NCI-H460 (cell line): ENCODE measurements at regions not wholly inside any gene's neighbourhood (a gene's known extent, or its start where the extent isn't known, plus 50 kb on each side); places are given as distances from the start of the nearest gene placed in this dataset.

Experiments
- DNase-seq: peaks from one replicate; pipeline ENCODE4 v3.0.0-alpha.2; 2016; ENCODE audit warnings: low read depth; ENCODE audit errors: extremely low read depth

- DNase-seq: no peak
These were observed 590.3 kb upstream of the C9orf72 start for GRCh38 chr9:28163619-28164018.

- DNase-seq: no peak
These were observed 592.9 kb upstream of the C9orf72 start for GRCh38 chr9:28166179-28166578.

- no peak for DNase-seq
These were observed 603.9 kb upstream of the C9orf72 start for GRCh38 chr9:28177142-28177541.

GRCh38 chr9:28177925-28178324 is 604.6 kb upstream of the C9orf72 start:
- DNase-seq: no peak

GRCh38 chr9:28179893-28180292 is 606.6 kb upstream of the C9orf72 start:
- no peak for DNase-seq

- DNase-seq: no peak
These were observed 617.7 kb upstream of the C9orf72 start for GRCh38 chr9:28190981-28191380.

GRCh38 chr9:28197653-28198052 is 624.4 kb upstream of the C9orf72 start:
- no peak for DNase-seq

GRCh38 chr9:28203036-28203435 is 629.8 kb upstream of the C9orf72 start:
- no peak for DNase-seq

- no peak for DNase-seq
These were observed 633.0 kb upstream of the C9orf72 start for GRCh38 chr9:28206280-28206679.

- DNase-seq: no peak
These were observed 634.4 kb upstream of the C9orf72 start for GRCh38 chr9:28207657-28208056.

- DNase-seq: no peak
These were observed 635.8 kb upstream of the C9orf72 start for GRCh38 chr9:28209130-28209529.

- peak; percentile 34 for DNase-seq
These were observed 639.7 kb upstream of the C9orf72 start for GRCh38 chr9:28212979-28213378.

- no peak for DNase-seq
These were observed 642.4 kb upstream of the C9orf72 start for GRCh38 chr9:28215536-28216299.

GRCh38 chr9:28232686-28233085 is 659.4 kb upstream of the C9orf72 start:
- DNase-seq: no peak

GRCh38 chr9:28234133-28234893 is 661.0 kb upstream of the C9orf72 start:
- DNase-seq: no peak

GRCh38 chr9:28234894-28235277 is 661.6 kb upstream of the C9orf72 start:
- DNase-seq: no peak

GRCh38 chr9:28249424-28249823 is 676.1 kb upstream of the C9orf72 start:
- DNase-seq: no peak

GRCh38 chr9:28255174-28255573 is 681.9 kb upstream of the C9orf72 start:
- no peak for DNase-seq

- no peak for DNase-seq
These were observed 687.0 kb upstream of the C9orf72 start for GRCh38 chr9:28260330-28260729.

- no peak for DNase-seq
These were observed 691.1 kb upstream of the C9orf72 start for GRCh38 chr9:28264368-28264767.

GRCh38 chr9:28267351-28267750 is 694.1 kb upstream of the C9orf72 start:
- no peak for DNase-seq

GRCh38 chr9:28270156-28270555 is 696.9 kb upstream of the C9orf72 start:
- DNase-seq: no peak
